Left renal pelvis (tissue), 4 donors: ENCODE measurements at regions not wholly inside any gene's neighbourhood (a gene's known extent, or its start where the extent isn't known, plus 50 kb on each side); places are given as distances from the start of the nearest gene placed in this dataset.
A peak's percentile ranks its signal among the peaks of the same experiment; 100 is the strongest.
"Not testable (repeated sequence)": the region's sequence is repeated elsewhere in the genome, so short reads cannot be mapped to it uniquely, and the experiment has no call there.

ENCODE experiments used
- DNase-seq, 4 donors: peaks; one replicate each; pipeline ENCODE4 v3.0.0-alpha.2; 2013; ENCODE audit warnings: low read depth in 4 of 4, low spot score in 3 of 4

- no peak for DNase-seq
Measured at GRCh38 chr17:13862346-13862745, 207.0 kb upstream of the COX10 start.

GRCh38 chr17:13863436-13863835 lies 205.9 kb upstream of the COX10 start:
- DNase-seq, result no peak

GRCh38 chr17:13864521-13864920 lies 204.8 kb upstream of the COX10 start:
- DNase-seq, result no peak

DNA sequence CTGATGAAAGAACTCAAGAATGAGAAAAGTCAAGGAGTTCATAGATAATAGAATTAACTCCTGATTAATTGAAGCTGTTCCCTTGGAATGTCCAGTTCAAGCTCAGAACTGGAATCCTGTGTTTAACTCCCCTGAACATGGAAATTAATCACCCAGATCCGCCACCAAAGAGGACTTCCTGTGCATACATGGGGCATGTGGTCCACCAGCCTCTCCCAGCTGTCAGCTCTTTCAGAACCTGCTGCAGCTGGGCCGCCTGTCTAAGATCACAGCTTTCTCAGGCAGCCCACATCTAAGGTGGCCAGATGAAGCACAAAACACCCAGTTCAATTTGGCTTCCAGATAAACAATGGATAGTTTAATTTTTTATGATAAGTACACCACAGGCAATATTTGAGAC lies 203.7 kb upstream of the COX10 start:
- peak in 1 of 4 donors; percentile 25 for DNase-seq

DNA sequence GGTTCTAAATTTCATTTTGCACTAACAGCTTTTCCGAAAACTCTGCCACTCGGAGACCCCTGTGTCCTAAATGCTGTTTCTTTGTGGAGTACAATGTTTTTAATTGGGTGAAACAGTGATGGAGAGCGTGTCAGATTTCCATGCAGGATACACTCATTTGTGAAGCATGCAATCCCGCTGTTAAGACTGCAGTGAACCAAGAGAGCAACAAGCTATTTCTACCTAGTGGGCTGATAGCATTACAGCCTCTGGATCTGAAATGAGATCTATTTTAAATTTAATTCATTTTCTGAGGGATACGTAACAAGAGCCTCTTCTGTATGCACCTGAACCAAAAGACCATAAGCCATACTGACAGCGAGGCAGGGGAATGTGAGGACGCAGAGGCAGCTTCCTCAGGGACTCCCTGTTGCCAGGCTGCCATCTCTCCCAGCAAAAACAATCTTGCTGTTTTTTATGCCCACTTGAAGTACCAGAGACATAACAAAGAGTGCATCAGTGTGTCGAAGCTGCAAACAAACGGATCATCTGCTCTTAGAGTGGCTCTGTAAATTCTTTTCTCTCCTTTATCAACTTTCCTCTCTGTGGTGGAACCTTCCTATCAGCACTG lies 199.9 kb upstream of the COX10 start:
- no peak for DNase-seq

- no peak for DNase-seq
Measured at GRCh38 chr17:13871261-13871660, 198.0 kb upstream of the COX10 start.

- DNase-seq, result no peak
Measured at GRCh38 chr17:13874134-13874533, 195.2 kb upstream of the COX10 start.

GRCh38 chr17:13874817-13875216 lies 194.5 kb upstream of the COX10 start:
- no peak for DNase-seq

- no peak for DNase-seq
Measured at GRCh38 chr17:13879961-13880466, 189.3 kb upstream of the COX10 start.

DNA sequence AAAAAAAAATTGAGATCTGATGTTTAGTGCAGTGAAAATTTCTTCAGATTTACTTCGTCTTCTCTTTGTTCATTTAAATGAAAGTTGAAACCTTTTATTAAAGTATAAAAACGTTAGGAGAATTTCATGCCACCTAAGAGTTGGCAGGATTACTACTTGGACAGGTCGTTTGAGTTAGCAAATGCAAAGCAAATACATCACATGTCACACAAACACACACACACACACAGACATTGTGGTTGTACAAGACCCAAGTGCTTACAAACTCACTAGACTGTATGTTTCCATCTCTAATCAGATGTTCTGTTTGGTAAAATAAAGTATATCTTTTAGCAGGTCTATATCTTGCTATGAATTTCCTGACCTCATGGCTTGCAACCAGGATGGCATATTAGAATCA lies 185.6 kb upstream of the COX10 start:
- no peak for DNase-seq

- DNase-seq, result no peak
Measured at GRCh38 chr17:13884347-13884746, 185.0 kb upstream of the COX10 start.

- DNase-seq, result no peak
Measured at GRCh38 chr17:13885550-13885949, 183.8 kb upstream of the COX10 start.

- no peak for DNase-seq
Measured at GRCh38 chr17:13885953-13886889, 183.1 kb upstream of the COX10 start.

DNA sequence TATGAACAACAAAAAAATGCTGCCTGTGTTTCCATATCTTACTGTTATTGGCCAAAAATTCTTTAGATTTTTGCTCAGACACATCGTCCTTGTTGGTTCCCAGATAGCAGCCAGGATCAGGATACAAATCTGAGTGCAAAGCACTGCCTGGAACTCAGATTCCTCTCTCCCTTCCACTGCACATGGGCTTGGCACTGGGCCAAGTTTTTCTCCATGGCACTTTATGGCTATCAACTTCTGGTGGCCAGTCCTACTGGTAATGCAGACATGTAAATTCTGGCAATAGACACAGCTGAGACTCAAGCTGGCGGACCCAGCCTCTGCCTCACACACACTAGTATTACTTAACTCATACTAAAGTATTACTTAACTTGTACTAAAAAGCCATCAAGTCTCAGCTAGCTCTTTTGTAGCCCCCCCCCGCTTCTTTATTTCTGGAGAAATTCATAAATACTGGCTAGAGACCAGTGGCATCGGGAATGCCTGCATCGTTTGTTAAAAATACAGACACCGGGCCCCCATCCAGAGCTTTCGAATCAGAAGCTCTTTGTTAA lies 181.2 kb upstream of the COX10 start:
- DNase-seq, result no peak

- DNase-seq, result not testable (repeated sequence)
Measured at GRCh38 chr17:13908971-13909370, 160.3 kb upstream of the COX10 start.

GRCh38 chr17:13909901-13910519 lies 159.3 kb upstream of the COX10 start:
- DNase-seq, result no peak

DNA sequence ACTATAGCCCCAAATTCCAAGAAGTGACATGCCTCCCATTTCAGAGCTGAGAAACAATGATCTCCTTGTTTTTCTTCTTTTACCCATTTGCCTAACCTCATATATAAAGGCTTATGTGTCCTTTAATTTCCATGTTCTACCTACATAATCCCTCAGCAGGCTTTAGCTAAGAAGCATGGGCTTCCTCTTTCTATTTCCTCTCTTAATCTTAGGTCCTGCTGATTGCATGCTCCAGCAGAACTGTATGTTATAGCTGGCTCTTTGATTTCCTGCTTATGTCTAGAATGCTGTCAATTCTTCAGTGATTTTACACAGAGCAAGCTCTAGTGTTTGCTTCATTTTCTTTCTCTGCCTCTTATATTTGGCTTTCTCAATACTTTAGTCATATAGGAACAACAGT lies 151.7 kb upstream of the COX10 start:
- no peak for DNase-seq

GRCh38 chr17:13918247-13918646 lies 151.1 kb upstream of the COX10 start:
- DNase-seq, result no peak

- no peak for DNase-seq
Measured at GRCh38 chr17:13919818-13920217, 149.5 kb upstream of the COX10 start.

GRCh38 chr17:13920413-13920812 lies 148.9 kb upstream of the COX10 start:
- DNase-seq, result no peak
